Rectal smooth muscle tissue (tissue), 1 donor: ENCODE measurements at regions not wholly inside any gene's neighbourhood (a gene's known extent, or its start where the extent isn't known, plus 50 kb on each side); places are given as distances from the start of the nearest gene placed in this dataset.

Experiments
- H3K27ac ChIP-seq: one replicate; pipeline ENCODE4 v1.7.0; 2013; ENCODE audit warnings: low read depth, low read length, inconsistent platforms
- H3K27me3 ChIP-seq: one replicate; pipeline ENCODE4 v1.7.0; 2013; ENCODE audit warnings: low read length; ENCODE audit not compliant: control insufficient read depth, insufficient read depth
- H3K36me3 ChIP-seq: one replicate; pipeline ENCODE4 v1.7.0; 2013; ENCODE audit warnings: low read length; ENCODE audit not compliant: control insufficient read depth, insufficient read depth
- H3K4me1 ChIP-seq: one replicate; pipeline ENCODE4 v1.7.0; 2013; ENCODE audit warnings: low read length; ENCODE audit not compliant: control insufficient read depth, insufficient read depth
- H3K4me3 ChIP-seq: one replicate; pipeline ENCODE4 v1.7.0; 2013; ENCODE audit warnings: low read length
- H3K9ac ChIP-seq: one replicate; pipeline ENCODE4 v1.7.0; 2013; ENCODE audit warnings: low read length

GRCh38 chr6:97459986-97460385, 177.0 kb upstream of the MMS22L start:
- Histone ChIP-seq H3K4me1 (no peaks in the 10 kb centered on the region), H3K27ac (no peak overlapping the region), H3K36me3 (no peaks in the 10 kb centered on the region), H3K4me3 (no peak overlapping the region), H3K27me3 (no peaks in the 10 kb centered on the region), H3K9ac (no peak overlapping the region)

DNA sequence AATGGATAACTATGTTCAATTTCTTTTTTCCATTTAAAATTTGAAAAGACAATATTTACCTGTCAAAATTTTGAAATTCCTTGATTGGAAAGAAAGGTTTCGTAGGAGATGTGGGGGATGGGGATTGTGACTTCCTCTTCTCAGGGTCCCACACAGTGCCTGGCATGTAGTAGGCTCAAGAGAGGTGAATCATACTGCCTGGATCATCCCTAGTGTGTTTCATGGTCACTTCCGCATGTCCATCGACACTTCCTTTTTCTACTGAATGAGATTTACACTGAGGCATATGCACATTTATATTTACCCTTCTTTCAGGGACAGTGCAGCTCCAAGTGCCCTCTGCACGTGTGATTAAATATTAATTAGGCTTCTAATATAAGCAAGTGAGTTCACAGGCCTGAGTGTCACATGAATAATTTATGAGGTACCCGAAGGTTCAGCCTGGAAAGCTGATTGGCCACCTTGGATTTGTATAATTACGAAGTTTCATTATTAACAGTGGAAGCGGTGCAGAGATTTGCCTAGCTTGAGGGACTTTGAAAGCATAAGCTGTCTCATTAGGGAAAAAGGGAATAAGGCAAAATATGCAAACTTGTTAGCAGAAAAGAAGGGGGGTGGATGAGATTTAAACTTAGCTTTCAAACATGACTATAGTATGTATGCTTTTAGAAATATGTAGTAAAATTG, 177.5 kb upstream of the MMS22L start:
- no peak overlapping the region for H3K4me3 ChIP-seq
- H3K27ac ChIP-seq = no peak overlapping the region
- H3K27me3 ChIP-seq = no peaks in the 10 kb centered on the region
- no peaks in the 10 kb centered on the region for H3K36me3 ChIP-seq
- no peaks in the 10 kb centered on the region for H3K4me1 ChIP-seq
- H3K9ac ChIP-seq = no peak overlapping the region

DNA sequence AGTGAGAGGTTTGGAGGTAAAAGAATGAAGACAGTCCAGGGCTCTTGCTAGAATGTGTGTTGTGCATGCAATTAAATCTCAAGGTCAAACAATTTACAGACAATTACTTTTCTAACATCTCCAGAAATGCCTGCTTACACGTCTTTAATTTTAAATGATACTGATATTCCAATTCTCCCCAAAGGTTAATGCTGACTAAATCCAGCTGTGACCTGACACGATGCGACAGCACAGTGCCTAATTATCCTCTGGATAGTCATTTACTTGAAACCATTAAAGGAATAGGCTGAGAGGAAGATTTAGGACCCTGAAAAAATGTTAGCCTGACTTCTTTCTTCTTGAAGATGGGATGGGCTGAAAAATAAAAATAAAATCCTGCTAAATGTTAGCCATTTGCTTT, 178.2 kb upstream of the MMS22L start:
- H3K4me3 ChIP-seq = no peak overlapping the region
- H3K9ac ChIP-seq = no peak overlapping the region
- no peaks in the 10 kb centered on the region for H3K36me3 ChIP-seq
- no peak overlapping the region for H3K27ac ChIP-seq
- H3K27me3 ChIP-seq = no peaks in the 10 kb centered on the region
- no peaks in the 10 kb centered on the region for H3K4me1 ChIP-seq

DNA sequence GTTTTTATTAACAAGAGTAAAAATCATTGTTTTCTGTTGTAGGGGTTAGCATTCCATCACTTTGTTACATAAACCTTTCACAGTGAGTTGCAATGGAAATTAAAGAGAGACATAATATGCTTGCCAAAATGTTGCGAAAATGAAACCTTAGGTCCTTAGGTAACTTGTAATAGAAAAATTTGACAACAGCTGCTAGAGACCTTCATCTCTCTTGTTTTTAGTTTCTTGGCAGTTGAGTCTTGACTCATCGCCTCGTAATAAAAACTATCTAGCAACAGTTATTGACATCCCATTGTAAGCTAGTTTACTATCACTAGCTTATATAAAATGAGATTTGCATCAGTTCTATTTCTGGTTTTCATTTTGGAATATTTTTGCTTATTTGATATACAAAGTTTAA, 179.0 kb upstream of the MMS22L start:
- Histone ChIP-seq H3K27me3 (no peaks in the 10 kb centered on the region), H3K36me3 (no peaks in the 10 kb centered on the region), H3K27ac (no peak overlapping the region), H3K4me1 (no peaks in the 10 kb centered on the region), H3K9ac (no peak overlapping the region), H3K4me3 (no peak overlapping the region)

DNA sequence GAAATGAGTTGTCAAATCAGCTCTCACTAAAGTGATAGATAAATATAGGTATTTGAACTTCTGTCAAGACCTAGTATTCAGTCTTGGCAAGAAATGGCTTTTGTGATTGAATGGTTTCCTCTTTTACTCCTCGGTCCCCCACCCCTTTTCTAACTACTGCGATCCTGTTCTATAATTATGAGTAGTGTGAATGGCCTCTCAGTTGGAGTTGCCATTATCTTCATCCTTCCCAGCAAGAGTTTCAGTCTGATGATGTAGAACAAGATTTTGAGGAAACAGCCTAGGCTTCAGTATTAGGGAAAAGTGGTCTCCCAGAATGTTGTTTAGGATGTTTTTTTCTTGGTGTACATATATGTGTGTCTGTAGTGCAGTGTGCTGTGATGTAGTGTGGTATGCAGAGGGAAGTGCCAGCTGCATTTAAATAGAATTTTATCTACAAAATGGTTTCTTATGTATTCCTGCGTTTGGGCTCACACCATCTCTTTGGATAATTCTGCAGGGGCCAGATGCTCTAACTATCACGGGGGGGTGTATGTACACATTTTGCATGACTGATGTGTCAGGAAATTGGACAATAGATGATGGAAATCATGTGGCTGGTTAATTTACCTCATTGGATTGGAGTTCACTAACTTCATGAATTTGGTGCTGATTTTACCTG, 180.1 kb upstream of the MMS22L start:
- Histone ChIP-seq H3K4me3 (no peak overlapping the region), H3K36me3 (no peaks in the 10 kb centered on the region), H3K27me3 (no peaks in the 10 kb centered on the region), H3K4me1 (no peaks in the 10 kb centered on the region), H3K9ac (no peak overlapping the region), H3K27ac (no peak overlapping the region)

- Histone ChIP-seq H3K9ac (no peak overlapping the region), H3K27me3 (no peaks in the 10 kb centered on the region), H3K36me3 (no peaks in the 10 kb centered on the region), H3K4me1 (no peaks in the 10 kb centered on the region), H3K27ac (no peak overlapping the region), H3K4me3 (no peak overlapping the region)
Observed at GRCh38 chr6:97465877-97466561, 183.0 kb upstream of the MMS22L start.

DNA sequence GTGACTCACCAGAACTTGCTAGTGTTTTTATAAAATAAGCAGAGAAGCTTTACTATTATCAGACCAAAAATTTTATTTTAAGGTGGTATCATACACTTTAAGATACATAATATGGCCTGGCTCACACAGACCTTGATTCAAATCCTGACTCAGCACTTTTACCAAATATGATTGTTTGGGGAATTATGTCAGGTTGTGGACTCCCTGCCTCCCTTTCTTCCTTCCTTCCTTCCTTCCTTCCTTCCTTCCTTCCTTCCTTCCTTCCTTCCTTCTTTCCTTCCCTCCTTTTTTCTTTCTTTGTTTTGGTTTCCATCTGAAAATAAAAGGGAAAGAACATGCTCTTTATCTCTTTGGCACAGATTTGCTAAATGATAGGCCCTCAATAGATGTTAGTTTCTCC, 186.0 kb upstream of the MMS22L start:
- no peaks in the 10 kb centered on the region for H3K4me1 ChIP-seq
- H3K27ac ChIP-seq = no peak overlapping the region
- H3K9ac ChIP-seq = no peak overlapping the region
- no peaks in the 10 kb centered on the region for H3K36me3 ChIP-seq
- H3K27me3 ChIP-seq = no peaks in the 10 kb centered on the region
- no peak overlapping the region for H3K4me3 ChIP-seq

DNA sequence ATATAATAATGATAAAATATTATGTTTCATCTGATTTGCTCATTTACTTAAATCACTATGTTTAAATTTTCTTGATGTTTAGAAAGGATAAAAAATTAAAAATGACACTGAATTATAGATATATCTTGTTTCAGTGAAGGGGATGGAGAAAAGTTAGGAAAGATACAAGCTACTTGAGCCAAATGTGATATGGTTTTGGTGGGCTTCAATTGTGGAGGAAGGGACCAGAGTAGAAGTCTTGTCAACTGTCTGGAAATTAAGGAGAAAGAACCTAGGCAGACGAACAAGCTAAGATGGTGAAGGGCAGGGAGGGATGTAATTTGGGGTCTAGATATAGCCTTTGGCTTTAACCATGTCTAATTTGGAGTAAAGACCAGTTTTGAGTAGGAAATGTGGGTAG, 186.4 kb upstream of the MMS22L start:
- Histone ChIP-seq H3K36me3 (no peaks in the 10 kb centered on the region), H3K27ac (no peak overlapping the region), H3K4me3 (no peak overlapping the region), H3K4me1 (no peaks in the 10 kb centered on the region), H3K9ac (no peak overlapping the region), H3K27me3 (no peaks in the 10 kb centered on the region)

GRCh38 chr6:97470322-97470721, 187.3 kb upstream of the MMS22L start:
- Histone ChIP-seq H3K27ac (no peak overlapping the region), H3K4me1 (no peaks in the 10 kb centered on the region), H3K36me3 (no peaks in the 10 kb centered on the region), H3K9ac (no peak overlapping the region), H3K27me3 (no peaks in the 10 kb centered on the region), H3K4me3 (no peak overlapping the region)

DNA sequence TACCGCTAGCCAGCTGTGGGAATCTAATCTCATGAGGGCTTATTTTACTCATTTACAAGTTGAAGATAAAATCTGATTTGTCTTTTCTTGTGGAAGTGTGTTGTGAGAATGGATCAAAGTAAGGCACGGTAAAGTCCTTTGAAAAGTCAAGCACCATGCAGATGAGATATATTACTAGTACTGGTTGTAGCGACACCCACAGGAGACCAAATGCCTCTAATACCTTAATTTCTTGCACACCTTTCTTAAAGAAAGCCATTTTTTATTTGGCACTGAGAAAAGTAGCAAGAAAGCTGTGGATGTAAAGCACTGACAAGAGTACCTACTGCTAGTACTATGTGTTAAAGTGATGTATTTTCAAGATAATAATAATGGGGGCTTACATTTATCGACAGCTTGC, 191.0 kb upstream of the MMS22L start:
- Histone ChIP-seq H3K9ac (no peak overlapping the region), H3K4me3 (no peak overlapping the region), H3K4me1 (no peaks in the 10 kb centered on the region), H3K36me3 (no peaks in the 10 kb centered on the region), H3K27me3 (no peaks in the 10 kb centered on the region), H3K27ac (no peak overlapping the region)

GRCh38 chr6:97497713-97498331, 214.8 kb upstream of the MMS22L start:
- no peak overlapping the region for H3K4me3 ChIP-seq

DNA sequence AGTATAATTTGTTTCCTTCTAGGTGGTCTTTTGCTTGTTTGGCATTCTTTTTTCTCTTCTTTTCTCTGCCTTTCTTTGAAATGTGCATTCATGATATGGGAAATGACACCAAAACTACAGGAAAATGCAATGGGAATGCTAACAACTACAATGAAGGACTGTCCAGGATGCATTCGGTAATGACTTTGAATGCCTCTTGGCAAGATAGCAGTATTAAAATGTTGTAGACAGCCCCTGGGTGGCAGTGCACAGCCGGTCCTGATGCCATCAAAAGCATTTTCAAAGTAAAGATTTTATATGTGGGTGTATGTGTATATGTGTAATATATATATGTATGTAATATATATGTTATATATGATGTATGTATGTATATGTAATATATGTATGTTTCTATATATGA, 218.8 kb upstream of the MMS22L start:
- H3K27ac ChIP-seq = no peak overlapping the region
- no peaks in the 10 kb centered on the region for H3K4me1 ChIP-seq
- H3K9ac ChIP-seq = no peak overlapping the region
- no peak overlapping the region for H3K4me3 ChIP-seq
- no peaks in the 10 kb centered on the region for H3K36me3 ChIP-seq
- no peaks in the 10 kb centered on the region for H3K27me3 ChIP-seq

More at GRCh38 chr6:97497713-97498331, 214.8 kb upstream of the MMS22L start:
- no peaks in the 10 kb centered on the region for H3K27me3 ChIP-seq
- H3K27ac ChIP-seq = no peak overlapping the region
- H3K4me1 ChIP-seq = no peaks in the 10 kb centered on the region
- no peaks in the 10 kb centered on the region for H3K36me3 ChIP-seq
- no peak overlapping the region for H3K9ac ChIP-seq
